T-cell (primary cell): ENCODE measurements at regions not wholly inside any gene's neighbourhood (a gene's known extent, or its start where the extent isn't known, plus 50 kb on each side); places are given as distances from the start of the nearest gene placed in this dataset.
"Not testable (repeated sequence)": the region's sequence is repeated elsewhere in the genome, so short reads cannot be mapped to it uniquely, and the experiment has no call there.

ENCODE experiments used
- ATAC-seq, 4 experiments: fragments of 200-7000 bp in 3 of 4; fragments of 150-1000 bp in 1 of 4; cut with Tn5 transposase; replicated peaks in 1 of 4; 1 replicate in 3 of 4; 2 replicates in 1 of 4; pipeline ENCODE4 v1.10.0; 2021; ENCODE audit warnings: moderate library complexity in 3 of 4, mild to moderate bottlenecking in 2 of 4, moderate number of reproducible peaks in 1 of 4
- CTCF ChIA-PET, 2 donors: fragments of 300-600 bp; sonication (Branson Sonifier 250); formaldehyde crosslinking; loops; one replicate each; lab custom pipeline; 2022; ENCODE audit warnings: antibody characterized with exemption in 2 of 2; lab: Charles Lee
- POLR2A ChIA-PET, 2 donors: fragments of 300-600 bp; sonication (Branson Sonifier 250); formaldehyde crosslinking; loops; one replicate each; lab custom pipeline; 2022; ENCODE audit warnings: antibody characterized with exemption in 2 of 2; lab: Charles Lee
- DNase-seq, 35 experiments: peaks; one replicate each; pipeline versions ENCODE4 v3.0.0 to v3.0.0-alpha.2; 2013 to 2023
- H3K27ac ChIP-seq: one replicate; pipeline ENCODE4 v1.5.1; 2013; ENCODE audit warnings: low read length
- H3K27me3 ChIP-seq, 2 experiments: replicated peaks in 1 of 2; 1 replicate in 1 of 2; 2 replicates in 1 of 2; pipeline versions ENCODE4 v1.6.1 to v1.7.0; 2013; ENCODE audit warnings: low read length in 1 of 2, mixed read lengths in 1 of 2; ENCODE audit not compliant: control insufficient read depth in 2 of 2, insufficient read depth in 2 of 2; ENCODE audit errors: extremely low read depth in 1 of 2
- H3K36me3 ChIP-seq, 2 donors: 1 replicate in 1 of 2; 2 replicates in 1 of 2; pipeline versions ENCODE4 v1.6.1 to v1.7.0; 2013; ENCODE audit warnings: low read length in 1 of 2; ENCODE audit not compliant: control insufficient read depth in 2 of 2, insufficient read depth in 1 of 2; ENCODE audit errors: extremely low read depth in 1 of 2
- H3K4me1 ChIP-seq, 2 experiments: 1 replicate in 1 of 2; 2 replicates in 1 of 2; pipeline versions ENCODE4 v1.6.1 to v1.7.0; 2013; ENCODE audit warnings: low read length in 2 of 2, mixed read lengths in 1 of 2; ENCODE audit not compliant: insufficient read depth in 2 of 2, control insufficient read depth in 1 of 2; ENCODE audit errors: extremely low read depth in 1 of 2
- H3K4me3 ChIP-seq, 2 donors: 1 replicate in 1 of 2; 2 replicates in 1 of 2; pipeline versions ENCODE4 v1.5.1 to v1.7.0; 2013; ENCODE audit warnings: mild to moderate bottlenecking in 2 of 2, low read length in 1 of 2, moderate library complexity in 1 of 2; ENCODE audit not compliant: control insufficient read depth in 1 of 2; ENCODE audit errors: extremely low read depth in 1 of 2
- H3K9me3 ChIP-seq: 2 replicates; pipeline ENCODE4 v1.7.0; 2013
- H3K27ac Mint-ChIP-seq, 2 donors: one replicate each; pipeline ENCODE4 v1.8.0; 2020 to 2021; ENCODE audit warnings: mild to moderate bottlenecking in 2 of 2, mixed read lengths in 2 of 2
- H3K27me3 Mint-ChIP-seq, 2 donors: one replicate each; pipeline ENCODE4 v1.8.0; 2021 to 2022; ENCODE audit warnings: mixed read lengths in 2 of 2
- H3K36me3 Mint-ChIP-seq: one replicate; pipeline ENCODE4 v1.8.0; 2021; ENCODE audit warnings: mixed read lengths
- H3K4me1 Mint-ChIP-seq, 3 donors: one replicate each; pipeline ENCODE4 v1.8.0; 2020 to 2022; ENCODE audit warnings: mixed read lengths in 3 of 3, mild to moderate bottlenecking in 1 of 3
- H3K4me3 Mint-ChIP-seq, 3 donors: one replicate each; pipeline ENCODE4 v1.8.0; 2020 to 2022; ENCODE audit warnings: mild to moderate bottlenecking in 3 of 3, mixed read lengths in 3 of 3, moderate library complexity in 3 of 3
- H3K9me3 Mint-ChIP-seq, 3 donors: one replicate each; pipeline ENCODE4 v1.8.0; 2020 to 2022; ENCODE audit warnings: mixed read lengths in 3 of 3
- WGBS: methylation state at CpG from one replicate; pipeline ENCODE4 v1.1.5; 2013; ENCODE audit warnings: missing lambda C conversion rate; ENCODE audit not compliant: insufficient coverage; 5-methylcytosine and 5-hydroxymethylcytosine counted together

- H3K9me3 ChIP-seq, result no peaks in the 10 kb centered on the region
- Mint-ChIP-seq H3K4me3 (no peak overlapping the region), H3K36me3 (no peaks in the 10 kb centered on the region), H3K9me3 (peaks cover 0 to 3% (median 0%) of the 10 kb centered on the region in 3 donors), H3K27ac (no peak overlapping the region), H3K27me3 (peaks cover 0 to 9% of the 10 kb centered on the region in 2 donors), H3K4me1 (no peaks in the 10 kb centered on the region)
- POLR2A ChIA-PET, result no interaction called here
- DNase-seq (no peak), ATAC-seq (no peak)
- peaks cover 0 to 8% of the 10 kb centered on the region in 2 experiments for H3K27me3 ChIP-seq
- CTCF ChIA-PET, result no interaction called here
- no peaks in the 10 kb centered on the region for H3K36me3 ChIP-seq
- H3K4me1 ChIP-seq, result no peaks in the 10 kb centered on the region
- no peak overlapping the region for H3K4me3 ChIP-seq
- 90% methylated on average over 15 of the region's 17 CpGs for WGBS
- H3K27ac ChIP-seq, result no peak overlapping the region
These were observed 117.8 kb upstream of the RNF32 start for GRCh38 chr7:156522801-156523200.

- Mint-ChIP-seq H3K27ac (no peak overlapping the region), H3K4me3 (no peak overlapping the region), H3K36me3 (no peaks in the 10 kb centered on the region), H3K27me3 (peaks cover 9% of the 10 kb centered on the region in 2 donors), H3K4me1 (no peaks in the 10 kb centered on the region), H3K9me3 (peaks cover 0 to 3% (median 0%) of the 10 kb centered on the region in 3 donors)
- CTCF ChIA-PET, result no interaction called here
- ATAC-seq (no peak), DNase-seq (no peak)
- POLR2A ChIA-PET, result no interaction called here
- no peaks in the 10 kb centered on the region for H3K36me3 ChIP-seq
- no peaks in the 10 kb centered on the region for H3K4me1 ChIP-seq
- WGBS, result 85% methylated on average over 10 of the region's 12 CpGs
- no peak overlapping the region for H3K4me3 ChIP-seq
- H3K9me3 ChIP-seq, result no peaks in the 10 kb centered on the region
- H3K27ac ChIP-seq, result no peak overlapping the region
- H3K27me3 ChIP-seq, result peaks cover 0 to 29% of the 10 kb centered on the region in 2 experiments
These were observed 121.5 kb upstream of the RNF32 start for GRCh38 chr7:156519070-156519469.

DNA sequence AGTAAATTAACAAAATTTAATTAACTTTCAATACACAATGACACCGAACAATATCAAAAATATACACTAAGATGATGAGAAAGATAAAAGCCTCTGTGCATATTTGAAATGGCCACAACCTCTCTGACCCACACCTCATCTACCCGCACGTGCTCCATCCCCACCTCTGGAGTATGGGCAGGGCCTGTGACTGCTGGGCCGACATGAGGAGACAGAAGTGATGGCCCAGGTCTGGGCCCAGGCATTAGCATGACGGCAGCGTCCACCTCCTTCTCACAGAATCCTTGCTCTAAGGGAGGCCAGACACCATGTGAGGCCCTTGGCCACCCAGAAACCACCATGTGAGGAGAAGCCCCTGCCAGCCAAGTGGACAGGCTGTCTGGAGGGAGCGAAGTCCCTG is 122.1 kb upstream of the RNF32 start:
- no peaks in the 10 kb centered on the region for H3K4me1 ChIP-seq
- ChIA-PET POLR2A (no interaction called here), CTCF (no interaction called here)
- no peak overlapping the region for H3K27ac ChIP-seq
- no peak for DNase-seq
- H3K9me3 ChIP-seq, result no peaks in the 10 kb centered on the region
- no peaks in the 10 kb centered on the region for H3K4me1 Mint-ChIP-seq
- no peaks in the 10 kb centered on the region for H3K36me3 Mint-ChIP-seq
- H3K4me3 ChIP-seq, result no peak overlapping the region
- ATAC-seq, result no peak
- H3K4me3 Mint-ChIP-seq, result no peak overlapping the region
- peaks cover 9% of the 10 kb centered on the region in 2 donors for H3K27me3 Mint-ChIP-seq
- no peak overlapping the region for H3K27ac Mint-ChIP-seq
- 93% methylated on average over 5 of the region's 7 CpGs for WGBS
- H3K36me3 ChIP-seq, result no peaks in the 10 kb centered on the region
- H3K27me3 ChIP-seq, result peaks cover 0 to 29% of the 10 kb centered on the region in 2 experiments
- peaks cover 0 to 6% (median 0%) of the 10 kb centered on the region in 3 donors for H3K9me3 Mint-ChIP-seq

- ATAC-seq, DNase-seq, H3K36me3 ChIP-seq, H3K4me1 ChIP-seq, H3K36me3 Mint-ChIP-seq, H3K9me3 ChIP-seq, H3K9me3 Mint-ChIP-seq, H3K27ac ChIP-seq, H3K4me3 ChIP-seq, POLR2A ChIA-PET, CTCF ChIA-PET, H3K4me3 Mint-ChIP-seq, H3K27ac Mint-ChIP-seq, H3K4me1 Mint-ChIP-seq: not testable (repeated sequence)
- WGBS, result 58% methylated on average over 3 of the region's 8 CpGs
- H3K27me3 Mint-ChIP-seq, result peaks cover 9 to 11% of the 10 kb centered on the region in 2 donors
- peaks cover 0 to 29% of the 10 kb centered on the region in 2 experiments for H3K27me3 ChIP-seq
These were observed 122.7 kb upstream of the RNF32 start for GRCh38 chr7:156517858-156518257.

DNA sequence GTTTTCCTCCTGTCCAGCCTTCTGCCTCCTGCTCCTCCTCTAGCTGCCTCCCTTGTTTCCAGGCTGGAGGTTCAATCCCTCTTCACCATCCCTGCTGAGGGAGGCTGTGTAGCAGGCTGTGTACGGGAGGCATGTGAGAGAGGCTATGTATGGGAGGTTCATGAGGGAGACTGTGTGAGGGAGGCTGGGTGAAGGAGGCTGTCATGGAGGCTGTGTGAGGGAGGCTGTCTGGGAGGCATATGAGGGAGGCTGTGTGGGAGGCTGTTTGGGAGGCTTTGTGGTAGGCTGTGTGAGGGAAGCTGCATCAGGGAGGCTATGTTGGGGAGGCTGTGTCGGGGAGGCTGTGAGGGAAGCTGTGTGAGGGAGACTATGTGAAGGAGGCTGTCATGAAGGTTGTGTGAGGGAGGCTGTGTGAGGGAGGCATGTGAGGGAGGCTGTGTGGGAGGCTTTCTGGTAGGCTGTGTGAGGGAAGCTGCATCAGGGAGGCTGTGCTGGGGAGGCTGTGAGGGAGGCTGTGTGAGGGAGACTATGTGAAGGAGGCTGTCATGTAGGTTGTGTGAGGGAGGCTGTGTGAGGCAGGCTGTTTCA is 123.7 kb upstream of the RNF32 start:
- ATAC-seq, result no peak
- POLR2A ChIA-PET, result no interaction called here
- H3K27ac ChIP-seq, result no peak overlapping the region
- no peak overlapping the region for H3K27ac Mint-ChIP-seq
- DNase-seq, result no peak
- CTCF ChIA-PET, result no interaction called here
- H3K27me3 Mint-ChIP-seq, result peaks cover 9 to 12% of the 10 kb centered on the region in 2 donors
- WGBS, result 93% methylated on average over 1 of the region's 2 CpGs
- no peak overlapping the region for H3K4me3 ChIP-seq
- no peaks in the 10 kb centered on the region for H3K36me3 ChIP-seq
- peaks cover 0 to 25% of the 10 kb centered on the region in 2 experiments for H3K27me3 ChIP-seq
- H3K36me3 Mint-ChIP-seq, result no peaks in the 10 kb centered on the region
- no peaks in the 10 kb centered on the region for H3K9me3 ChIP-seq
- peaks cover 3 to 6% (median 6%) of the 10 kb centered on the region in 3 donors for H3K9me3 Mint-ChIP-seq
- no peak overlapping the region for H3K4me3 Mint-ChIP-seq
- no peaks in the 10 kb centered on the region for H3K4me1 ChIP-seq
- H3K4me1 Mint-ChIP-seq, result no peaks in the 10 kb centered on the region

GRCh38 chr7:156515911-156516790 is 124.4 kb upstream of the RNF32 start:
- POLR2A ChIA-PET, result no interaction called here

More at GRCh38 chr7:156515911-156516790, 124.4 kb upstream of the RNF32 start:
- Histone ChIP-seq H3K4me3 (no peak overlapping the region), H3K27ac (no peak overlapping the region), H3K36me3 (no peaks in the 10 kb centered on the region), H3K27me3 (peaks cover 0 to 25% of the 10 kb centered on the region in 2 experiments), H3K9me3 (no peaks in the 10 kb centered on the region), H3K4me1 (no peaks in the 10 kb centered on the region)
- H3K9me3 Mint-ChIP-seq, result peaks cover 7 to 10% (median 9%) of the 10 kb centered on the region in 3 donors
- peaks cover 1% of the 10 kb centered on the region for H3K36me3 Mint-ChIP-seq
- ATAC-seq, result no peak
- no peak for DNase-seq
- CTCF ChIA-PET, result no interaction called here
- no peak overlapping the region for H3K27ac Mint-ChIP-seq
- H3K4me3 Mint-ChIP-seq, result no peak overlapping the region
- H3K27me3 Mint-ChIP-seq, result peaks cover 9 to 12% of the 10 kb centered on the region in 2 donors
- no peaks in the 10 kb centered on the region for H3K4me1 Mint-ChIP-seq
- 76% methylated on average over 29 of the region's 29 CpGs for WGBS
